ENCODE measurements at regions not wholly inside any gene's neighbourhood (a gene's known extent, or its start where the extent isn't known, plus 50 kb on each side); places are given as distances from the start of the nearest gene placed in this dataset.

GRCh38 chr13:105285526-105285925 lies 1249.9 kb downstream of the EFNB2 start:
- no peak for TF ChIP-seq PRDM4 (tag by site-specific recombination; IDR thresholded peaks at IDR 0.05)
- TF ChIP-seq CTCF (tag by site-specific recombination; IDR thresholded peaks at IDR 0.05): no peak
- TF ChIP-seq YY2 (tag by site-specific recombination; IDR thresholded peaks at IDR 0.05): no peak
- no peak for TF ChIP-seq ZNF776 (tag by site-specific recombination; IDR thresholded peaks at IDR 0.05; ENCODE audit: borderline replicate concordance)
- no peak for TF ChIP-seq ZNF426 (tag by site-specific recombination; IDR thresholded peaks at IDR 0.05)
- no peak for TF ChIP-seq ZNF555 (tag by site-specific recombination; conservative IDR thresholded peaks at IDR 0.05)
